ENCODE measurements at regions not wholly inside any gene's neighbourhood (a gene's known extent, or its start where the extent isn't known, plus 50 kb on each side); places are given as distances from the start of the nearest gene placed in this dataset.

DNA sequence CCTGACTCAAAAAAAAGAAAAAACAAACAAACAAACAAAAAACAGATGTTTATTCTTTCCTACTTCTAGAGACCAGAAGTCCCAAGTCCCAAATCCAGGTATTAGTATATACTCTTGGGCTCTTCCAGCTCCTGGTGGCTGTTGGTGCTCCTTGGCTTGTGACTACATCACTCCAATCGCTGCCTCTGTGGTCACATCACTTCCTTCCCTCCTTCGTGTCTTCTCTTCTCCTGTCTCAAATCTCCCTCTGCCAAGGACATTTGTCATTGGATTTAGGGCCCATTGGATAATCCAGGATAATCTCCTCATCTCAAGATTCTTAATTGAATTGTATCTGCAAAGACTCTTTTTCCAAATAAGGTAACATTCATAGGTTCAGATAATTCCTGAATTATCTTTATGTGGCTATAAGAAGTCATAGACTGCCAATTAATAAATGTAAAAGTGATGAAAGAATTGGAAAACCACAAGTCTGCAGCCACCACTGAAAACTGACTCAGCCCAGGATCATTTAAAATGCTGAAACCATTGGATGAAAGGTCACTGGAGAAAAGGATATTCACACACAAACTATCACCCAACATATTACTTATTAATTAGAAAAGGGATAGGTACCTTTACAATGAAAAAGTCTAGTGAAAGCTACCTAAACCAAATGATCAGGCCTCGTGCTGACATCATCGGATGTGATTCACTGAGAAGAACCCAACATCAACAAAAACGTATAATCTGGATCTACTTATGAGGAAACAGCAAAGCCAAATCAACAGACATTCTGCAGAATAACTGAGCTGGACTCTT, 67.1 kb downstream of the ZNF281 start:
- TF ChIP-seq, protein P1, sequence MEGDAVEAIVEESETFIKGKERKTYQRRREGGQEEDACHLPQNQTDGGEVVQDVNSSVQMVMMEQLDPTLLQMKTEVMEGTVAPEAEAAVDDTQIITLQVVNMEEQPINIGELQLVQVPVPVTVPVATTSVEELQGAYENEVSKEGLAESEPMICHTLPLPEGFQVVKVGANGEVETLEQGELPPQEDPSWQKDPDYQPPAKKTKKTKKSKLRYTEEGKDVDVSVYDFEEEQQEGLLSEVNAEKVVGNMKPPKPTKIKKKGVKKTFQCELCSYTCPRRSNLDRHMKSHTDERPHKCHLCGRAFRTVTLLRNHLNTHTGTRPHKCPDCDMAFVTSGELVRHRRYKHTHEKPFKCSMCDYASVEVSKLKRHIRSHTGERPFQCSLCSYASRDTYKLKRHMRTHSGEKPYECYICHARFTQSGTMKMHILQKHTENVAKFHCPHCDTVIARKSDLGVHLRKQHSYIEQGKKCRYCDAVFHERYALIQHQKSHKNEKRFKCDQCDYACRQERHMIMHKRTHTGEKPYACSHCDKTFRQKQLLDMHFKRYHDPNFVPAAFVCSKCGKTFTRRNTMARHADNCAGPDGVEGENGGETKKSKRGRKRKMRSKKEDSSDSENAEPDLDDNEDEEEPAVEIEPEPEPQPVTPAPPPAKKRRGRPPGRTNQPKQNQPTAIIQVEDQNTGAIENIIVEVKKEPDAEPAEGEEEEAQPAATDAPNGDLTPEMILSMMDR (IDR thresholded peaks at IDR 0.05) = no peak

DNA sequence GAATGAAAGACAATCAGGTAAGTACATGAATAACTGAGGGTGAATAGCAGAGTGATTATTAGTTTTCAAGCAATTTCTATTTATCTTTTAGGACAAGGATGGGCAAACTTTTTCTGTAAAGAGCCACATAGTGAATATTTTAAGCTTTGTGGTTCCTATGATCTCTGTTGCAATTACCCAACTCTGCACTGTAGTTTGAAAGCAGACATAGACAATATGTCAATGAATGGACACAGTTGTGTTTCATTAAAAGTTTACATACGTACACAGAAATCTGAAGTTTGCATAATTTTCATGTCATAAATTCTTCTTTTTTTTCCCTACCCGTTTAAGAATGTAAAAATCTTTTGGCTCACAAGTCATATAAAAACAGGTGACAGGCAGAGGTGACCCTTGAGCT, 71.4 kb downstream of the ZNF281 start:
- TF ChIP-seq, protein P1 (IDR thresholded peaks at IDR 0.05) = no peak

DNA sequence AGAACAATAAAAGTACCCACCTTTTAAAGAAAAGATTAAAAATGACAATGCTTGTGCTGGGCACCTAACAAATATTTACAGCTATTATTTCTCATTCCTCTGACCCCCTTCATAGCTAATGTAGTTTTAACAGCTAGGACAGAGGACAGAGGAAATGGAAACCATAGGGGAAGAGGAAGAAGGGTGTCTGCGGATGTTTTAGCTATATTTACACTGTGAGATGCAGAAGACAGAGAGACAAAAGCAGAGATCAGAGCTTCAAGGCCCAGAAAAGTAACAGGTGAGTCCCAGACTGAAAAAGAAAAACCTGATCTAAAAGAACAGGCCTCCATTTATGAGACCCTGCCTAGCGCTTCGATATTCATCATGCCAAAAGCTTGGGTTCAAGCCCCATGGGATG, 72.0 kb downstream of the ZNF281 start:
- TF ChIP-seq, protein P1 (IDR thresholded peaks at IDR 0.05) = no peak

DNA sequence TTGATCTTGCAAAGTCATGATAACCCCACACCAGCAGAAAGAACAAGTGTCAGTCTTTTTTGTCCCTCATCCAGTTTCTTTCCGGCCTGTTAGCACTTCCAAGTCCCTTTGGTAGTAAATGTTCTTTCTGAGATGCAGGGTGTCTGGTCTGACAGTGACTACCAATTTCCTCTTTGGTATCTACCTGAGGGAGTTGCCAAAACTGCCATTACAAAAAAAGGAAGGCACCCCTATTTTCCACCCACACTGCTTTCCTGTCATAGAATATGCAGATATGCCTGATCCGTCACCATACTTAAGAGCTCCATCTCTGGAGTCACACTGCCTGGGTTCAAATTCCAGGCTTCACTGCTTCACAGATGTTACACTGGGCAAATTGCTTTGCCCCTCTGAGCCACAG, 72.4 kb downstream of the ZNF281 start:
- TF ChIP-seq, protein P1 (IDR thresholded peaks at IDR 0.05) = no peak

DNA sequence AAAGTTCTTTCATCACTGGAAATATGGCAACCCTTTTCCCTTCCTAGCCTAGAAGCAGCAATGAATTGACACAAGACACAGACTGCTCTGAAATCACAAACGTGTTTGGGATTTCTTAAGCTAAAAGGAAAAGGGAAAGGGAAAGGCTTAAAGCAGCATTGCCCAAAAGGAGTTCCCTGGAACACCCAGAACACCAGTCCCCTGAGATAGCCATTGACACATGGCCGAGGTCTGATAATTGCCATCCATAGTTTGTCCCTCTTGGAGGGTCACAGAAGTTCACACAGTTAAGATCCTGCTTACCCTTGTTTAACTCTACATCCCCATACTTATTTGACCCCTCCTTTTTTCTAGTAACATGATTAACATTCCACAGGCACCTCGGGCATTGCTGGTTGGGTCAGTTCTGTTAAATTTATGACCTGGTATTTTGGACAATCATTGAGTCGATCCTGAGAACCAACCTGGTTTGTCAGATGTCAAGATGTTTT, 72.9 kb downstream of the ZNF281 start:
- TF ChIP-seq, protein P1 (IDR thresholded peaks at IDR 0.05) = no peak

DNA sequence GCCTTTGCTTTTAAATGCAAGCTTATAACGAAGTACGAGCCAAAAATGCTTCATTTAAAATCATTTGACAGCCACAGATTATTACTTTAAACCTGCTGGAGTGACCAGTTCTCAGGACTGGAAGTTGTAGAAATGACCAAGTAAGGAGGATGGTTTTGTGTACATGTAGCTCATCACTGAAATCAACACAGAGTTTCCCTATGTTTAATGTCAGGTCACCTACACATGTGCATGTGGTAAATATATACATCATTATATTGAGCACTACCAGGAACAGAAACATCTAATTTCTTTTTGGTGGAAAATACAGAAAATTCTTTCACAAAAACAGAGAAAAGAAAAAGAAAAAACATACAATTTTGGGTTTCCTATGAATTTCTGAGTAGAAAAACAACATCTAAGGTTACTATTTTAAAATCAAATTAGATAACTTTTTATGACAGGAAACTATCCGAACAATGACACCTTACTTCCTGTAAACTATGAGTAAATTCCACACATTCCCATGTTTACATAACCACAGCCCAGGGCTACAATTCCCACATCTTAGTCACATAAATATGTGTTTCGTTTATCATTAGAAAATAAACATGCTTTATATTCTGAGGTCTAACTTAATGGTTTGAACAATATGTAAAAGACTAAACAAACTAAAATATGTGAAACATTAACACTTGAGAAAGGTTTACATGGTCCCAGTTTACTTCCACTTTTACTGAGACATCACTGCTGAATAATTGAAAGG, 73.6 kb downstream of the ZNF281 start:
- TF ChIP-seq, protein P1 (IDR thresholded peaks at IDR 0.05) = no peak

DNA sequence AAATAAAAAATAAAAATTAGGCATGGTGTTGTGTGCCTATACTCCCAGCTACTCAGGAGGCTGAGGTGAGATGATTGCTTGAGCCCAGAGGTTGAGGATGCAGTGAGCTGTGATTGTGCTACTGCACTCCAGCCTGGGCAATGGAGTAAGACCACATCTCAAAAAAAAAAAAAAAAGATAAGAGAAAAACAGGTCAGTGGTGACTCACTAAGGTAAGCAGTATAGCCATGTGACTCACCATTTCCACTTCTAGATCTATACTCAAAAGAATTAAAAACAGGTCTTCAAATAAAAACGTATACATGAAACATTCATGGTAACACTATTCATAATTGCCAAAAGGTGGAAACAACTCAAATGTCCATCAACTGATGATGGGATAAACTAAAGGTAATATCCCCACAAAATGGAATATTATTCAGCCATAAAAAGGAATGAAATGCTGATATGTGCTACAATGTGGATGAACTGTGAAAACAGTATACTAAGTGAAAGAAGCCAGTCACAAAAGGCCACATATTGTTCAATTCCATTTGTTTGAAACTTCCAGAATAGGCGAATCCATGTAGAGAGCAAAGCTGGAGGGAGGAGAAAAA, 75.1 kb downstream of the ZNF281 start:
- TF ChIP-seq, protein P1 (IDR thresholded peaks at IDR 0.05) = no peak

All from LNCAP (cell line).